Omental fat pad (tissue), 3 donors: ENCODE measurements at regions not wholly inside any gene's neighbourhood (a gene's known extent, or its start where the extent isn't known, plus 50 kb on each side); places are given as distances from the start of the nearest gene placed in this dataset.
A peak's percentile ranks its signal among the peaks of the same experiment; 100 is the strongest.

ENCODE experiments used
- ATAC-seq: fragments of 150-250 bp; one replicate; pipeline ENCODE4 v1.9.1; 2016; ENCODE audit warnings: mild to moderate bottlenecking, moderate library complexity; ENCODE audit not compliant: low FRiP score
- DNase-seq: peaks from one replicate; pipeline ENCODE4 v3.0.0-alpha.2; 2019; ENCODE audit warnings: low spot score
- CTCF ChIP-seq, 3 donors: fragments of 450-650 bp; IDR thresholded peaks; one replicate each; pipeline ENCODE4 v1.5.1; 2016 to 2017; ENCODE audit warnings: antibody characterized with exemption in 3 of 3, mild to moderate bottlenecking in 3 of 3, moderate library complexity in 2 of 3

GRCh38 chr3:16056217-16056616, 118.3 kb upstream of the GALNT15 start:
- TF ChIP-seq CTCF (IDR thresholded peaks at IDR 0.05): no peak
- DNase-seq: no peak
- no peak for ATAC-seq

GRCh38 chr3:16058521-16058920, 116.0 kb upstream of the GALNT15 start:
- ATAC-seq (no peak), DNase-seq (no peak)
- TF ChIP-seq CTCF (IDR thresholded peaks at IDR 0.05): no peak

GRCh38 chr3:16059081-16059537, 115.4 kb upstream of the GALNT15 start:
- DNase-seq (no peak), ATAC-seq (no peak)
- TF ChIP-seq CTCF (IDR thresholded peaks at IDR 0.05): no peak

GRCh38 chr3:16059711-16060357, 114.6 kb upstream of the GALNT15 start:
- peak; percentile 9 for ATAC-seq
- TF ChIP-seq CTCF (IDR thresholded peaks at IDR 0.05): no peak
- no peak for DNase-seq

- peak; percentile 87 for ATAC-seq
These were observed 114.1 kb upstream of the GALNT15 start for GRCh38 chr3:16060358-16060852.

GRCh38 chr3:16060945-16061344, 113.5 kb upstream of the GALNT15 start:
- no peak for DNase-seq
- ATAC-seq: peak; percentile 63
- TF ChIP-seq CTCF (IDR thresholded peaks at IDR 0.05): no peak

More at GRCh38 chr3:16060358-16060852, 114.1 kb upstream of the GALNT15 start:
- no peak for DNase-seq
- TF ChIP-seq CTCF (IDR thresholded peaks at IDR 0.05): no peak

GRCh38 chr3:16061491-16061890, 113.0 kb upstream of the GALNT15 start:
- ATAC-seq (no peak), DNase-seq (no peak)
- TF ChIP-seq CTCF (IDR thresholded peaks at IDR 0.05): no peak
